GM23338 (cell line): ENCODE measurements at regions not wholly inside any gene's neighbourhood (a gene's known extent, or its start where the extent isn't known, plus 50 kb on each side); places are given as distances from the start of the nearest gene placed in this dataset.

Experiments used
- ATAC-seq: fragments of 200-7000 bp; cut with Tn5 transposase; 3 replicates; pipeline ENCODE4 v1.9.1; 2020
- DNase-seq: peaks from one replicate; pipeline ENCODE4 v3.0.0-alpha.2; 2015; ENCODE audit warnings: low spot score
- H2AFZ ChIP-seq: fragments of 200-600 bp; sonication (generic); 2 replicates; pipeline ENCODE4 v1.8.0; 2016; ENCODE audit warnings: antibody characterized with exemption, mild to moderate bottlenecking, moderate library complexity
- H3F3A ChIP-seq: fragments of 200-600 bp; sonication (generic); replicated peaks from 2 replicates; pipeline ENCODE4 v1.8.0; 2017; ENCODE audit warnings: antibody characterized with exemption, mixed run types, low read depth
- H3K27ac ChIP-seq: fragments of 200-600 bp; sonication (generic); 2 replicates; pipeline ENCODE4 v1.6.1; 2016; ENCODE audit warnings: low read depth
- H3K27me3 ChIP-seq: fragments of 200-600 bp; sonication (generic); 2 replicates; pipeline ENCODE4 v1.8.0; 2016; ENCODE audit warnings: mild to moderate bottlenecking, mixed run types, moderate library complexity; ENCODE audit not compliant: insufficient read depth
- H3K36me3 ChIP-seq: fragments of 200-600 bp; sonication (generic); 2 replicates; pipeline ENCODE4 v1.8.0; 2016; ENCODE audit warnings: mild to moderate bottlenecking; ENCODE audit not compliant: insufficient read depth
- H3K4me1 ChIP-seq: fragments of 200-600 bp; sonication (generic); 2 replicates; pipeline ENCODE4 v1.8.0; 2016; ENCODE audit warnings: mild to moderate bottlenecking, moderate library complexity; ENCODE audit not compliant: insufficient read depth
- H3K4me2 ChIP-seq: fragments of 200-600 bp; sonication (generic); 2 replicates; pipeline ENCODE4 v1.7.1; 2017; ENCODE audit warnings: mixed run types
- H3K4me3 ChIP-seq: fragments of 200-600 bp; sonication (generic); 2 replicates; pipeline ENCODE4 v1.6.1; 2016; ENCODE audit warnings: mixed run types
- H3K79me2 ChIP-seq: fragments of 200-600 bp; sonication (generic); replicated peaks from 2 replicates; pipeline ENCODE4 v1.8.0; 2017; ENCODE audit warnings: mild to moderate bottlenecking; ENCODE audit not compliant: insufficient read depth
- H3K9me2 ChIP-seq: fragments of 200-600 bp; sonication (generic); 2 replicates; pipeline ENCODE4 v1.8.0; 2017; ENCODE audit not compliant: insufficient read depth
- H4K20me1 ChIP-seq: fragments of 200-600 bp; sonication (generic); replicated peaks from 2 replicates; pipeline ENCODE4 v1.8.0; 2017; ENCODE audit warnings: mild to moderate bottlenecking; ENCODE audit not compliant: insufficient read depth
- H3K27ac Mint-ChIP-seq: 2 replicates; pipeline ENCODE4 v1.8.0; 2020; ENCODE audit warnings: inconsistent platforms, mild to moderate bottlenecking, moderate library complexity, mixed read lengths
- H3K27me3 Mint-ChIP-seq: 3 replicates; pipeline ENCODE4 v1.8.0; 2022; ENCODE audit warnings: low read depth, mild to moderate bottlenecking, moderate library complexity, mixed read lengths, inconsistent platforms; ENCODE audit not compliant: insufficient read depth, poor library complexity
- H3K36me3 Mint-ChIP-seq: 3 replicates; pipeline ENCODE4 v1.8.0; 2021; ENCODE audit warnings: low read depth, mild to moderate bottlenecking, inconsistent platforms, moderate library complexity, mixed read lengths
- H3K4me1 Mint-ChIP-seq: 3 replicates; pipeline ENCODE4 v1.8.0; 2020; ENCODE audit warnings: mild to moderate bottlenecking, inconsistent platforms, mixed read lengths
- H3K4me3 Mint-ChIP-seq: 3 replicates; pipeline ENCODE4 v1.8.0; 2021; ENCODE audit warnings: moderate library complexity, mild to moderate bottlenecking, inconsistent platforms, mixed read lengths
- H3K9me3 Mint-ChIP-seq: 3 replicates; pipeline ENCODE4 v1.8.0; 2020; ENCODE audit warnings: moderate library complexity, mild to moderate bottlenecking, inconsistent platforms, mixed read lengths
- ETS1 ChIP-seq: IDR thresholded peaks from 2 replicates; pipeline ENCODE4 v1.6.1; 2016; ENCODE audit warnings: antibody characterized with exemption
- EZH2 ChIP-seq: fragments of 200-600 bp; sonication (generic); IDR thresholded peaks from one replicate; pipeline ENCODE4 v1.8.0; 2017; ENCODE audit warnings: antibody characterized with exemption, mild to moderate bottlenecking, low read depth; ENCODE audit not compliant: unreplicated experiment
- JUNB ChIP-seq: IDR thresholded peaks from one replicate; pipeline ENCODE4 v1.6.1; 2016; ENCODE audit warnings: antibody characterized with exemption; ENCODE audit not compliant: unreplicated experiment
- NANOG ChIP-seq: IDR thresholded peaks from 2 replicates; pipeline ENCODE4 v1.6.1; 2016; ENCODE audit warnings: antibody characterized with exemption, borderline replicate concordance
- POLR2AphosphoS5 ChIP-seq: IDR thresholded peaks from 2 replicates; pipeline ENCODE4 v1.6.1; 2016; ENCODE audit warnings: antibody characterized with exemption, low read depth
- ZNF331 ChIP-seq: fragments of 250-450 bp; sonication (Bioruptor Pico); IDR thresholded peaks from 2 replicates; pipeline ENCODE4 v1.5.0; 2020; ENCODE audit warnings: low read depth, mild to moderate bottlenecking, moderate library complexity
- ZNF462 ChIP-seq: fragments of 250-450 bp; sonication (Bioruptor Pico); IDR thresholded peaks from 2 replicates; pipeline ENCODE4 v1.5.0; 2020; ENCODE audit warnings: mild to moderate bottlenecking, moderate library complexity

- TF ChIP-seq ZNF462 (CRISPR knock-in tag): no peak
- no peak for TF ChIP-seq ZNF331 (CRISPR knock-in tag)
- no peak for TF ChIP-seq JUNB
These were observed 296.8 kb downstream of the ICE1 start (continued) for GRCh38 chr5:5719292-5719691.

- Mint-ChIP-seq H3K36me3 (no peaks in the 10 kb centered on the region; the same call in 2 of the 3 replicates), H3K27me3 (peaks cover 3% of the 10 kb centered on the region), H3K27ac (no peak overlapping the region), H3K4me3 (no peak overlapping the region), H3K9me3 (peaks cover 14% of the 10 kb centered on the region; the same call in 2 of the 3 replicates), H3K4me1 (no peaks in the 10 kb centered on the region)
- no peak overlapping the region for H3K27ac ChIP-seq
- DNase-seq (no peak), ATAC-seq (no peak)
- no peaks in the 10 kb centered on the region for H3K79me2 ChIP-seq
- H2AFZ ChIP-seq: no peak overlapping the region
- H3K9me2 ChIP-seq: no peaks in the 10 kb centered on the region
- no peak overlapping the region for H3K4me3 ChIP-seq
- H3K36me3 ChIP-seq: no peaks in the 10 kb centered on the region
- H3K4me2 ChIP-seq: no peak overlapping the region
- no peaks in the 10 kb centered on the region for H3K27me3 ChIP-seq
- no peaks in the 10 kb centered on the region for H3F3A ChIP-seq
- no peaks in the 10 kb centered on the region for H4K20me1 ChIP-seq
- no peaks in the 10 kb centered on the region for H3K4me1 ChIP-seq
- TF ChIP-seq ZNF462 (CRISPR knock-in tag) (no peak), EZH2 (no peak), NANOG (no peak), ETS1 (no peak), POLR2AphosphoS5 (no peak)
These were observed 294.2 kb downstream of the ICE1 start for GRCh38 chr5:5716665-5717064.
